NCI-H1694 (cell line): ENCODE measurements at regions not wholly inside any gene's neighbourhood (a gene's known extent, or its start where the extent isn't known, plus 50 kb on each side); places are given as distances from the start of the nearest gene placed in this dataset.

ENCODE experiments used
- DNase-seq: peaks from one replicate; lab custom pipeline; 2025; lab: John Stamatoyannopoulos, UW

DNA sequence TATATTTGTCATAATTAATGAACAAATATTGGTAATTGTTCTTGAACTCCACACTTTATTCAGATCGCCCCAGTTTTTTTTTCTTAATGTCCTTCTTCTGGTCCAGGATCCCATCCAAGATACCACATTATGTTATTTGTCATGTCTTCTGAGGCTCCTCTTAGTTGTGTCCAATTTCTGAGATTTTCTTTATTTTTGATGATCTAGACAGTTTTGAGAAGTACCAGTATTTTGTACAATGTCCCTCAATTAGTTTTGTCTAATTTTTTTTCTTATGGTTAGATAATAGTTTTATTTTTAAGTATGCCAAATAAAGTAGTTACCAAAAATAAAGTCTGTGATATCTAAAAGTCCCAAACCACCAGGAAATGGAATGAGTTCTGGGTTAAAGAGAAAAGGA is 440.8 kb upstream of the ATP2B1 start:
- DNase-seq: no peak

DNA sequence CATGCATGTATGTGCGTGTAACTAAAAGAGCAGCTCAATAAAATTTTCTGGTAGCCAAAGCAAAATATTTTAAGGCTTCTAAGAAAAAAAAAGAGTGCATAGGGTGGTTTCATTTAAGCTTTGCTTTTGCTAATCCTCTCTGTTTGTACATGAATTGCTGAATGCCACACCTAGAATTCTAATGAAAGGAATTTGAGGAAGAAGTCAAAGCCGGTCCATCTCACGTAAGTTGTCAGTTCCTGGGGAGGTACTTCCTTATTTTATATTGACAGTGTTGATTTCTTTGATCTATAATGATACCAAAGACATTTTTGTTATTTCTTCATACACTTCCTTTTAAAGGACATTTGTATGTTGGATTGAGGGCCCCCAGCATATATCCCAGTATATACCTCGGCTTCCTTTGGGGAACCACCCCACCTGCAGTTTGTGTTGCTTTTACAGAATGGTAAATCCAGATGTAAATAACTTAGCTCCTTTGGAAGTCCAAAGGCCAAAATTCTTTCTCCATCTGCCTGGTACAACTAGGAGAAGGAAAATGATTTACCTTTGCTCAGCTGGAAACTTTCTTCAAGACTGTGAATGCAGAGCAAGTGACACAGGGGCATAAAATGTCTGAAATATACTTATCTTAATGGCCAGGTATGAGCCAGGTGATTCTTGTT is 420.9 kb upstream of the ATP2B1 start:
- no peak for DNase-seq

DNA sequence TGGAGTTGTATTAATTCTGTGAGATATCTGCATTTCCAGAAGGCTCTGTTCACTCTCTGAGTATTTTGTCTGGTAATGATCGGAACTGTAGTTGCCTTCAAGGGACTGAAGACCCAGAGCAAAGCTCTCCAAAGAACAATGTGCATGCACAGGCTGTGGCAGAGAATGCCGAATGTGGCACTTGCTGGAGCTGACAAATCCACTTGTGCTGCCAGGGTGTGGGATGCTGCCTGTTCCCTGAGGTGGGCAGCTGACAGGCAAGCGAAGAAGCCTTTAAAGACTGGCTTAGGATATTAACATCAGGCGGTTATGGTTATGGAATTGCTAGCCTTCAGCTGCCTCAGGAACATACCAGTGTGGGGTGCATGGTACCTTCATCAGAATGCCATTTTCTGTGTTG is 419.9 kb upstream of the ATP2B1 start:
- no peak for DNase-seq

DNA sequence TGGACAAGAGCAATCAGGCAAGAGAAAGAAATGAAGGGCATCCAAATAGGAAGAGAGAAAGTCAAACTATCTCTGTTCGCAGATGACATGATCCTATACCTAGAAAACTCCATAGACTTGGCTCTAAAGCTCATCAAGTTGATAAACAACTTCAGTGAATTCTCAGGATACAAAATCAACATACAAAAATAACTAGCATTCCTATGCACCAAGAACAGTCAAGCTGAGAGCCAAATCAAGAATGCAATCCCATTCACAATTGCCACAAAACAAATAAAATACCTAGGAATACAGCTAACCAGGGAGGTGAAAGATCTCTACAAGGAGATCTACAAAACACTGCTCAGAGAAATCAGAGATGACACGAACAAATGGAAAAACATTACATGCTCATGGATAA is 417.5 kb upstream of the ATP2B1 start:
- no peak for DNase-seq

DNA sequence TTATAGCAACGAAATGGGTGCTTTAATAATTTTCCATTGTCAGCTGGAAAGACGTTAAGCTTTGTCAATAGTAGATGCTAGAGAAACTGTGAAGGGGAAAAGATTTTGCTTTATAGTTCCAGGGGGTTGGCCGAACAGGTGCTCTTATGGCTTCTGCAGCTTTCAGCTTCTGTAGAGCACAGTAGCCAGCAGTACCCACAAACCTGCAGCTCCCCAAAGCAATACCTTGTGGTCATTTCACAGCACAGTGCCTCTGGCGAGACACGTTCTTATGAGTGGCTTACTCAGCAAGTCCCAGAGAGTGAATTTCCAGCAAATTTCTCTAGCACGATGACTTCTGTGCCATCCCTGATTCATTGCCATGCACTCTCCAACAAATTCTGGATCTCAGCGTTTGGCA is 416.3 kb upstream of the ATP2B1 start:
- no peak for DNase-seq

DNA sequence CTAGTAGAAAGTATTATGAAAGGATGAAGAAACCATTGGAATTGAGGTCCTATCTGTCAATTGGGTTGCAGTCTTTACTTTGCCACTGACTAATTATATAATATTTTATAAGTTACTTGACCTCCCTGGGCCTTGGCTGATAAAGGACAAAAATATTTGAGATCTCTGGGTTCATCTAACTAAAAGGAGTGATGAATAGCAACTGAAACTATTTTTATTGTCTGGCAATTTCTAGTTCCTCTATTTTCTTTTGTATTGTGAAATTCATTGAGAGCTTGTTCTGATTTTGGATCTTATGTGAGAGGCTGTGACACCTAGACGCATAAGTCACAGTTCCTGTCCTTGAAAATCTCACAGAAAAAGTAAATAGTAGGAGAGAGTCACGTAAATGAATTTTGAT is 415.7 kb upstream of the ATP2B1 start:
- no peak for DNase-seq

DNA sequence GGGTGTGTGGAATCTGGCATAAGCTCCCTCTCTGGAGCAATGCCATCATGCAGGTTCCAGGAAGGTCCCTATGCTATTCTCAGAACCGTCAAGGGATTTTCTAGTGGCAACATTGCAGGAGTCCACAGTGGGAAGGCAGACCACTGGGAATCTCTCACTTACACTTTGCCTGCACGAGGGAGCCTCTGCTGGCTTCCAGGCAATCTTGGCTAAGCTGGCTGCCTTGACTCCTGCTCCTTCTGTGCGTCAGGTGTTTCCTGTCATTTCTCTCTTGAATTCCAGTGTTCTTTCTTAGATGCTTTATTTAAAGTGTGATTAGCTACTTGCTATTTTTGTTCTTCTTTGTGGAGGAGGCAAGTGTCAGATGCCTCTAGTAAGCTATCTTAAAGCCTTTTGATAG is 414.0 kb upstream of the ATP2B1 start:
- DNase-seq: no peak

DNA sequence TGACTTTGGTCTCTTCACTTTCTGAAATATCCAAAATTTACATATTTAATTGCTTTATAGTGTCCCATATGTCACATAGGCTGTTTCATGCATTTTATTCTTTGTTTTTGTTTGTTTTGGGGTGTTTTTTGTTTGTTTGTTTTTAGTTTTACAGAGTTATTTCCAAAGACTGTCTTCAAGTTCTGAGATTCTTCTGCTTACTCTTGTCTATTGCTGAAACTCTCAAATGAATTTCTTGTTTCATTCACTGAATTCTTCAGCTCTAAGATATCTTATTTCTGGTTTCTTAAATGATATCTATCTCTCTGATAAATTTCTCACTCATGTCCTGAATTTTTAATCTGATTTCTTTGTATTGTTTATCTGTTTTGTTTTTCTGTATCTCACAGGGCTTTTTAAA is 412.0 kb upstream of the ATP2B1 start:
- no peak for DNase-seq

DNA sequence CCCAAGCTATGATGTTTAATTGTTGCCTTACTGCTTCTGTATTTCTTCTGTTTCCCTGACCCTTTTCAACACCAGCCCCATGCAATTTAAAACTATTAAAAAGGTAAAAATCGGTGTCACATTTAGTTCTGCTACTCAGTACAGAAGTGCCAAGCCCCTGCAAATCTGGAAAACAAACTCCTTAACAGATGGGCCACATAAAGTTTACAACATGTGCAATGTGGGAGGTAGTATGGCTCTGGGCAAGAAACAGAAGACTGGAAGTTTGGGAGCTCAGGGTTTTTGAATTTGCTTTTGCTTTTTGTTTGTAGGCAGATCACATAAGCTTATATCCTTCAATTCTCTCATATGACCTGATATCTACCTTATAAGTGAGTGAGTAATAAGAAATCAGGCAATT is 404.0 kb upstream of the ATP2B1 start:
- peak; percentile 28 for DNase-seq

DNA sequence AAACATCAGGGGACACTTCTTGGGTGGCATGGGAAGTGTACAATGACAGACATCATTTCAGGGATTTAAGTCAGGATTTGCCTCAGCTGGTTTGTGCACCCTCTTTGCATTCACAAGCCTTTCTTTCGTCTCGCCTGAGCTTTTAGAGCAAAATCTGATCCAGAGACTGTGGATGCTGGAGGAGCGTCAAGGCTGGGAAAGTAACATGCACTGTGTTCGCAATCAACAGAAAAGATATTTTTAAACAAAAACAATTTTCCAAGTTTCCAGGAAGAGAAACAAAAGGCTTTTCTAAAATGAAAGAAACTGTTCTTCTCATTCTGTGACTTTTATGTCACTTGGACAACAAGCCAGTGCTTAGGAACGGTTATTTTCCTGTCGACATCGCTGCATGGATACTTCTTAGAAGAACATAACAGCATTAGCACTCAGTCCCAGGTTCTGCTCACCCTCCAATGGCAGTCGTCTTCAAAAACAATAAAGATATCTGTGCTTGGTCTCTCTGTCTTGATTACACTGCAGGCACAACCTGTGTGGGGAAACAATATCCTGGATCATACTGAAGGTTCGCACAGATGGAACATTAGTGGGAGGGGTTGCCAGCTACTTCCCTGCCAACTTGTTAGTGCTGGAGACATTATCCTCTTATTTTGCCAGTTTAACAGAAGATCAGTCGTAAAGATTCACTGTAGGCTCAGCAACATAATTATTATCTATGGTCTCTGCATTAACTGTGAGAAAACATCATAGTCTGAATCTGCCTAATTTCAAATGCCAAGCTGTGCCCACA is 403.3 kb upstream of the ATP2B1 start:
- peak; percentile 28 for DNase-seq

DNA sequence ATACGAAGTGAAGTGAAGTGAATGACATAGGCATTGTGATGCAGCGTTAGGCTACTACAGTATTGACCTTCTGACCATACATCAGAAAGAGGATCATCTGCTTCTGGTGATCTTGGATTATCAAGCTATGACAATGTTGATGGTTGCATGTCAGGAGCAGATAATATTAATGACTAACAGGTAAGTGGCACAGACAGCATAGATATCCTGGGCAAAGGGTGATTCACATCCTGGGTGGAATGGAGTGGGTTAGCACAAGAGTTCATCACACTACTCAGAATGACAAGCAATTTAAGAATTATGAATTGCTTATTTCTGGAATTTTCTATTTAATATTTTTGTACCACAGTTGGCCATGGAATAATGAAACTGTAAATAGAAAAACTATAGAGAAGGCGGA is 397.9 kb upstream of the ATP2B1 start:
- DNase-seq: no peak

DNA sequence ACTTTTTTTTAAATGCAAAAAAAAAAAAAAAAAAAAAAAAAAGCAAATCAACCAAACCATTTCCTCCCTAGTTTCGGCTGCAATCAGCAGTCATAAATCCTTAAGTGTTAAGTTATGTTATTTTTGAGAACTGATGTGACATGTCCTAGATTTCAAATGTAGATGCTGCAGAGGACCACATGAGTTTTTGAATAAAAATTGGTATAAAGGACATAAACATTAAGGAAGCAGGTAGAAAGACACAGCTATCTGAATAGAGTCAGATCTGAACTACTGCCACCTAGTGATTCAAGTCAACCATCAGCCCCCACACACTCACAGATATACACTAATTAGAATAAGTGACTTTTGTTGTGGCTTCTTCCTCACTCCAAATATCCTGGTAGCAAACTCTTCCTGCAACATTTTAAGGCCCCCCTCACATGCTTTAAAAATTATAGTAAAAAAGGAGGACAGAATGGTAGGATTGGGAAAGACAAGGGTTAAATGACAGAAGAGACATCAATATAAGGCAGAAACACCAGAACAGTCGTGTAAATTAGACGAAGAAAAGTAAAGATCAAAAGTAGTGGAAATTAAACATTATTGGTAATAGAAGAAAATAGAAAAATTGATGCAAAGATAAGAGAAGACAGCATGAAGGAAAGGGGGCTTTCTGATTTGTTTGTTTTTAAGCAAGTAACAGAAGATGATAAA is 394.5 kb upstream of the ATP2B1 start:
- peak; percentile 1 for DNase-seq

DNA sequence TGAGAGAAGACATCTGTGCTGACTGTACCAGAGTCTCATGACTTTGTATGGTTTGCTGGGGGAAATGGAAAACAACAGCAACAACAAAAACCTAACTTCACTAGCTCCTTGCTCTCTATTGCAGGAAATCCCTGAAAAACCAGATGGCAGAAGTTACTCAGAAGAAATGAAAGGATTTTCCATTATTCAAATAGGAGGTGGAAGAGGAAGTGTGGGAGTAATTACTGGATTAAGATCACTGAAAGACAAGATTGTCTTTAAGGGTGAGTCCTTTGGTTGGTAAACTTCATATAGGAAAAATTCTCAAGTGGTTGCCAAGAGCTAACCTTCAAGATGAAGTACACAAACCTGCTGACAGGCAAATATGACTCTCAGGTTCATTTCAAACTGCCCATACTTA is 391.9 kb upstream of the ATP2B1 start:
- DNase-seq: no peak

DNA sequence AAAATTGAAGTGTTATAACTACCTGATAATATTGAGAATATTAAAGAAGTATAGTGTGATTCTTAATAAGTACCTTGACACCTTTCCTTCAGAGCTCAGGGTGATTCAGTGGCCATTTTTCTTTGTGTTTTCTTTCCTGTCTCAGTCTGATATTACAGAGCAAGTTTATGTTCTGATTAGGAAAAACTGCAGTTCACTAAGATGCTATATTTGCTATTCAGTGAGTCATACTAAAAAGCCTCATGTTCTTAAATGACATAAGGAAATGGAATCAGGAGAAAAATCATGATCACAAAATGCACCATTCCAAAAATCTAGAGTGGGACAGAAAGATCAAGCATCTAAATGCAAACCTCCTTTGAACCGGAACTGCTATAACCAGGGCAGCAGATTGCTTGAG is 390.6 kb upstream of the ATP2B1 start:
- no peak for DNase-seq

DNA sequence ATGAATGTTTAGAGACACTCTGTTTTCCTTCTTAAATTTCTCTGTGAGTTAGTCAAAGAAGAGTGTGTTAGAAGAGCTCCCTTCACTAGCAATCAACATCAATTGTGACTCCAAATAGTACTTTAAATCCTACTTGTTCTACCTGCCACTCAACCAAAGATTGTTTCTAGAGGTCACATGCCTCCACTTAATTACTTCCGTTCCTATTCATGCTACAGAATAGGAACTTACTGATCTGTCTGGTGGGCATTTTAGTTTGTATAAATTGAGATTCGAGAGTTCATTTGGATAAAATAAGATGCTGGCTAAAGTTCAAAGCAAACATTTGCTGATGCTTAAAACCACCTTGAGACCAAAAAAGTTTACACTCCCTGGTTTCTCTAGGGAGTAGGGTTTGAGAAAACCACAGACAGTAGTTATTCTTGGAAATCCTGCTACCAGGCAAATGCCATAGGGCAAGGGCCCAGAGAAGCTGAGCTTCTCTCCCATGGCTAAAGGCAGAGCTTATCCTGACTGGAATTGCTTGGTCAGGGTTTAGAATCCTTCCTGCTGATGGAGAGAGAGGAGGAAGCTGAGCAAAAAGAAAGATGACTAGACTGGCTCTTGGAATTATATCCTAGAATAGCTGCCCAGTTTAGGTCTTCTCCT is 389.6 kb upstream of the ATP2B1 start:
- no peak for DNase-seq

DNA sequence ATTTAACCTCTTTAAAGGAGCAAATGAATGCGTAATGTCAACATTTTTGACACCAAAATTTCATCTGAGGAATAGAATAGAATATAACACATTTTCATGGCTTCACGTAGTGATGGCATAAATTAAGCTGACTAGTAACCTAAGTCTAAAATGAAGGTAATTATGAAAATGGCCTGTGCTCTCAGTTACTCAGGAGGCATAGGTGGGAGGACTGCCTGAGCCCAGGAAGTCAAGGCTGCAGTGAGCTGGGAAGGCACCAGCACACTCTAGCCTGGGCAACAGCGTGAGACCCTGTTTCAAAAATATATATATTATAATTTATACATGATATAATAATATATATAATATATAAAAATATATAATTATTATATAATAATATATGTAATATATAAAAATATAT is 383.2 kb upstream of the ATP2B1 start:
- no peak for DNase-seq

DNA sequence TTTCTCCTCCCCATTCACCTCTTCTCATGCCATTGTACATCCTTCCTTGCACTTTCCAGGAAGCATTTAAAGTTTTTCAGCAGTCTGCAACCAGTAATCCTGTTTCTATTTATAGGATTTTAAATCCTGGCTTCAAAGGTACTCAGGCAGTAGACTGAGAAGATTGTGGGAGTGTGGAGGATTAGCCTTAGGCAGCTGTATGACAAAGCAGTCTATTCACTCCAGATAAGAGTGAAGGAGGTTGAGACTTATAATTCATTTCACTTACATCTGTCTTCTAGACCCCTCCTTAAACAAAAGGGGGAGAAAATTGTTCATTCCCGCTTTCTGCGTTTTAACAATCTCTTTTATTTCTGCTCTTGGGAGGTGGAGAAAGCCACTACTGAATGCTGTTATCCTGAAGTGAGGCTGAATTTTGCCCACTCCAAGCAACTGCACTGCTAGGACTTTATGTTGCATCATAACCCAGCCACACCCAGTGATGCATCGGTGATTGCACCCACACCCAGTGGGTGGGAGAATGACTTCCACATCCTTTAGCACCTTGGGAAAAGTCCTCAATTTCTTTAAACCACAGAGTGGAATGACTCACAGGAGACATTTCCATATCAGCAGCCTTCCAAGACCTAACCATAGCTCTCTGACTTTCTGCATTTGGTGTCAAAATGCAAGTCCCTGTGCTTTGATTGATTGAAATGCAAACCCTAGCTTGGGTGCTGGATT is 382.5 kb upstream of the ATP2B1 start:
- DNase-seq: no peak

DNA sequence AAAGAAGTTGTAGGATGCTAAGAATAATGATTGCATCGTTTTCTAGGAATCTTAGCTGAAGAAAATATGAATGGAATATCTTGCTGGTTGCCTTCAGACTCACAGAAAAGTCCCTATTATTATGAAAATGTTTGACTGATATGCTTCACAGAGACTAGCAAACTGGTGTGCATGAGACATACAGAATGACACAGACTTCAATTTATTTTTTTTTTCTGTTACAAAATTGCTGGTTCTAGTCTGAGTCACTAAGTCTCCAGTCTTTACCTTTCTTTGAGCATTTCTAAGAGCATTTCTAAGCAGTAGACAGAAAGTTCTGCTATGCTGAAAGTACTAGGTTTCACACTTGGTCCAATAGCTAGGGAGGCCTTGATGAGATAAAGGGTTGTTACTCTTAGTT is 377.6 kb upstream of the ATP2B1 start:
- no peak for DNase-seq

DNA sequence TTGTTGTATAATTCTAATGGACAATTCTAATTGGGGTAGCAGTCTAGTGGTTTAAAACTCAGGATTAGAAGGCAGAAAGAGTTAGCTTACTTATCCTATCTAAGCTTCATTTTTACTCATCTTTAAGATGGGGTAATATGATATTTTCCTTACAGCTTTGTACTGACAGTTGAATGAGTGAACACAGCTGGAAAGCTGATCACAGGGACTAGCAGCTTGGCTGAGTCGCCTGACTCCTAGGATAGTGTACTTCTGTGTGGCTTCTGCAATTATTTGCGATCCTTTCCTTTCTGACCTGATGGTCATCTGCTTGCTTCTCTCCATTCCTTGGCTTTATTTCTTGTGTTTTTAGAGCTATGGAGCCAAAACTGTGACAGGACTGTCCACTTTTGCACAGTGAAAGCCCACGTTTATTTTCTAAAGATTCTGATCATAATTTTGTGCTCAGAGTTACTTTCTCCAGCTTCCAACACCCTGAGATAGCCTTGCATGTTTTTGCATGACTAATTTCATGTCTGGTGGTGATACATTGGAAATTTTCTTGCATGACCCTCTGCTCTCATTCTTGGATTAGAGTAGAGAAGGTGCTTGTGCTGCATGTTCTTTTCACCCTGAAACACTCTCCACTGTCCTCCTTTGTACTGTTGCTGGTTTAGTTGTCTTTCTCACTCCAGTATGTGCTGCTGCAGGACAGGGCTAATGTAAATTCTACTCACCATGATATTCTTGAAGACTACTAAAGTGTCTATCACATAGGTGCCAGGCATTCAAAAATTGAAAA is 377.0 kb upstream of the ATP2B1 start:
- no peak for DNase-seq

DNA sequence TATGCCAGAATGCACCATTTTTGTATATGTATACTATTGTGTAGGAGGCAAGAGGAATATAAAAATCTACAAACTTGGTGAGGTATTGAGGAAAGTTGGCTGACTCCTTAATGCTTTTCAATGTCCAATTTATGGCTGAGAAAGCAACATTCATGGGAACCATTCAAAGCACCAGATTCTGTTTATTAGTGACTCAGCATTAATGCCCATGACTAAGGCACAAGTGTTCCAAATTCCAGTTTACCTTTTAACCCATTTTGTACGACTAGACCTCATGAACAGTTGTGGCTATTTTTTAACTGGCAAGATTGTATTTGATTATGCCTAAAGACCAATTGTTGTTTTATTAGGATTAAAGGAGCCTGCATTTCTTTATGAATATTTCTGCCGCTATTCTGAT is 375.4 kb upstream of the ATP2B1 start:
- DNase-seq: no peak

DNA sequence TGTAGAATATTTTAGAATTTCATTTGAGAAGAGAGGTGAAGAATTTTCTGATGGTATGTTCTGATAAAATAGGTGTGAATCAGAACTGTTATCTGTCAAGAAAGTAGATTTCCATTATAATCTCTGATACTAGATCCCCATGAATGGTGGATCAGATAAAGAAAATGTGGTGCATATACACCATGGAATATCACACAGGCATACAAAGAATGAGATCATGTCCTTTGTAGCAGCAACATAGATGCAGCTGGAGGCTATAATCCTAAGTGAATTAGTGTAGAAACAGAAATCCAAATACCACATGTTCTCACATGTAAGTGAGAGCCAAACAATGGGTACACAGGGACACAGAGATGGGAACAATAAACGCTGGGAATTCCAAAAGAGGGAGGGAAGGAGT is 372.0 kb upstream of the ATP2B1 start:
- DNase-seq: no peak
